ENCODE measurements at regions not wholly inside any gene's neighbourhood (a gene's known extent, or its start where the extent isn't known, plus 50 kb on each side); places are given as distances from the start of the nearest gene placed in this dataset.
"Not testable (repeated sequence)": the region's sequence is repeated elsewhere in the genome, so short reads cannot be mapped to it uniquely, and the experiment has no call there.

GRCh38 chr7:16267953-16268820 lies 153.2 kb downstream of the CRPPA start:
- TF ChIP-seq POLR2A (IDR thresholded peaks at IDR 0.05; ENCODE audit: low read length) (no peak), GATA1 (IDR thresholded peaks at IDR 0.05; ENCODE audit: low read depth, low read length) (no peak)

GRCh38 chr7:16266877-16267276 lies 154.5 kb downstream of the CRPPA start:
- DNase-seq: no peak
- no peak for TF ChIP-seq POLR2A (IDR thresholded peaks at IDR 0.05; ENCODE audit: low read length)
- TF ChIP-seq GATA1 (IDR thresholded peaks at IDR 0.05; ENCODE audit: low read depth, low read length): no peak

More at GRCh38 chr7:16267953-16268820, 153.2 kb downstream of the CRPPA start:
- no peak for DNase-seq

GRCh38 chr7:16266470-16266869 lies 154.9 kb downstream of the CRPPA start:
- not testable (repeated sequence) for DNase-seq

- TF ChIP-seq GATA1 (IDR thresholded peaks at IDR 0.05; ENCODE audit: low read depth, low read length) (no peak), POLR2A (IDR thresholded peaks at IDR 0.05; ENCODE audit: low read length) (no peak)
- DNase-seq: no peak
These were observed 155.4 kb downstream of the CRPPA start for GRCh38 chr7:16265863-16266458.

GRCh38 chr7:16264823-16265804 lies 156.2 kb downstream of the CRPPA start:
- TF ChIP-seq POLR2A (IDR thresholded peaks at IDR 0.05; ENCODE audit: low read length): no peak
- no peak for TF ChIP-seq GATA1 (IDR thresholded peaks at IDR 0.05; ENCODE audit: low read depth, low read length)
- DNase-seq: no peak

GRCh38 chr7:16264036-16264819 lies 157.1 kb downstream of the CRPPA start:
- no peak for TF ChIP-seq GATA1 (IDR thresholded peaks at IDR 0.05; ENCODE audit: low read depth, low read length)
- TF ChIP-seq POLR2A (IDR thresholded peaks at IDR 0.05; ENCODE audit: low read length): no peak

GRCh38 chr7:16263377-16263776 lies 158.0 kb downstream of the CRPPA start:
- DNase-seq: not testable (repeated sequence)

More at GRCh38 chr7:16264036-16264819, 157.1 kb downstream of the CRPPA start:
- no peak for DNase-seq

- TF ChIP-seq GATA1 (IDR thresholded peaks at IDR 0.05; ENCODE audit: low read depth, low read length): no peak
- no peak for TF ChIP-seq POLR2A (IDR thresholded peaks at IDR 0.05; ENCODE audit: low read length)
- DNase-seq: peak in 1 of 2 experiments; percentile 6
These were observed 159.7 kb downstream of the CRPPA start for GRCh38 chr7:16261654-16262053.

GRCh38 chr7:16261100-16261499 lies 160.2 kb downstream of the CRPPA start:
- TF ChIP-seq POLR2A (IDR thresholded peaks at IDR 0.05; ENCODE audit: low read length) (no peak), GATA1 (IDR thresholded peaks at IDR 0.05; ENCODE audit: low read depth, low read length) (no peak)
- no peak for DNase-seq

- TF ChIP-seq POLR2A (IDR thresholded peaks at IDR 0.05; ENCODE audit: low read length) (no peak), GATA1 (IDR thresholded peaks at IDR 0.05; ENCODE audit: low read depth, low read length) (no peak)
- DNase-seq: peak; percentile 21 to 35
These were observed 161.1 kb downstream of the CRPPA start for GRCh38 chr7:16260236-16260728.

- not testable (repeated sequence) for DNase-seq
These were observed 164.9 kb downstream of the CRPPA start for GRCh38 chr7:16256419-16256818.

GRCh38 chr7:16255952-16256351 lies 165.4 kb downstream of the CRPPA start:
- DNase-seq: not testable (repeated sequence)

- not testable (repeated sequence) for DNase-seq
These were observed 170.7 kb downstream of the CRPPA start for GRCh38 chr7:16250655-16251054.

- not testable (repeated sequence) for DNase-seq
These were observed 172.1 kb downstream of the CRPPA start for GRCh38 chr7:16249204-16249603.

- DNase-seq: not testable (repeated sequence)
These were observed 172.8 kb downstream of the CRPPA start for GRCh38 chr7:16248556-16248955.
